ENCODE measurements at regions not wholly inside any gene's neighbourhood (a gene's known extent, or its start where the extent isn't known, plus 50 kb on each side); places are given as distances from the start of the nearest gene placed in this dataset.
"Not testable (repeated sequence)": the region's sequence is repeated elsewhere in the genome, so short reads cannot be mapped to it uniquely, and the experiment has no call there.

- no peak for DNase-seq
Measured at GRCh38 chr9:2523591-2523990, 98.0 kb upstream of the VLDLR start.

- no peak for DNase-seq
Measured at GRCh38 chr9:2524601-2525000, 97.0 kb upstream of the VLDLR start.

- no peak for DNase-seq
Measured at GRCh38 chr9:2525147-2525546, 96.4 kb upstream of the VLDLR start.

GRCh38 chr9:2526071-2526828, 95.3 kb upstream of the VLDLR start:
- DNase-seq = no peak

GRCh38 chr9:2531481-2531880, 90.1 kb upstream of the VLDLR start:
- no peak for DNase-seq

GRCh38 chr9:2536511-2536910, 85.1 kb upstream of the VLDLR start:
- no peak for DNase-seq

- no peak for DNase-seq
Measured at GRCh38 chr9:2545881-2546490, 75.6 kb upstream of the VLDLR start.

GRCh38 chr9:2555899-2556600, 65.5 kb upstream of the VLDLR start:
- DNase-seq = not testable (repeated sequence)

GRCh38 chr9:2557693-2558092, 63.9 kb upstream of the VLDLR start:
- DNase-seq = no peak

- no peak for DNase-seq
Measured at GRCh38 chr9:2559192-2560152, 62.1 kb upstream of the VLDLR start.

- DNase-seq = no peak
Measured at GRCh38 chr9:2560180-2560579, 61.4 kb upstream of the VLDLR start.

GRCh38 chr9:2565676-2566340, 55.8 kb upstream of the VLDLR start:
- no peak for DNase-seq

- no peak for DNase-seq
Measured at GRCh38 chr9:2567922-2568321, 53.7 kb upstream of the VLDLR start.

GRCh38 chr9:2568689-2569088, 52.9 kb upstream of the VLDLR start:
- no peak for DNase-seq

- DNase-seq = peak; percentile 73
Measured at GRCh38 chr9:2570615-2571479, 50.7 kb upstream of the VLDLR start.

Measured in NCI-H1105 (cell line).